ENCODE measurements at regions not wholly inside any gene's neighbourhood (a gene's known extent, or its start where the extent isn't known, plus 50 kb on each side); places are given as distances from the start of the nearest gene placed in this dataset.

- TF ChIP-seq ZNF202 (tag by site-specific recombination; IDR thresholded peaks at IDR 0.05; ENCODE audit: borderline replicate concordance) (no peak), ZNF18 (tag by site-specific recombination; IDR thresholded peaks at IDR 0.05) (no peak), CTCF (tag by site-specific recombination; IDR thresholded peaks at IDR 0.05) (no peak), ZBTB1 (tag by site-specific recombination; IDR thresholded peaks at IDR 0.05) (no peak)
Observed at GRCh38 chr12:30567082-30567481, 128.6 kb downstream of the IPO8 start.

Data from HEK293 (cell line).